VCaP (cell line): ENCODE measurements at regions not wholly inside any gene's neighbourhood (a gene's known extent, or its start where the extent isn't known, plus 50 kb on each side); places are given as distances from the start of the nearest gene placed in this dataset.

Experiments
- H3K27ac ChIP-seq: fragments of 450-650 bp; 2 replicates; pipeline ENCODE4 v1.5.1; 2017
- CTCF ChIP-seq: fragments of 450-650 bp; conservative IDR thresholded peaks from 2 replicates; pipeline ENCODE4 v1.5.1; 2017; ENCODE audit warnings: mild to moderate bottlenecking, moderate library complexity

GRCh38 chr4:120331486-120332370 lies 265.1 kb upstream of the MAD2L1 start:
- H3K27ac ChIP-seq, result no peak overlapping the region
- no peak for TF ChIP-seq CTCF

- no peak overlapping the region for H3K27ac ChIP-seq
- TF ChIP-seq CTCF, result no peak
Observed at GRCh38 chr4:120329386-120329785, 262.7 kb upstream of the MAD2L1 start.

GRCh38 chr4:120327276-120327675 lies 260.6 kb upstream of the MAD2L1 start:
- TF ChIP-seq CTCF, result no peak
- no peak overlapping the region for H3K27ac ChIP-seq

GRCh38 chr4:120319046-120319767 lies 252.6 kb upstream of the MAD2L1 start:
- H3K27ac ChIP-seq, result no peak overlapping the region
- no peak for TF ChIP-seq CTCF

- TF ChIP-seq CTCF, result no peak
- H3K27ac ChIP-seq, result no peak overlapping the region
Observed at GRCh38 chr4:120318196-120318846, 251.7 kb upstream of the MAD2L1 start.

GRCh38 chr4:120317713-120318112 lies 251.1 kb upstream of the MAD2L1 start:
- no peak for TF ChIP-seq CTCF
- H3K27ac ChIP-seq, result no peak overlapping the region

- H3K27ac ChIP-seq, result no peak overlapping the region
- no peak for TF ChIP-seq CTCF
Observed at GRCh38 chr4:120316416-120316815, 249.8 kb upstream of the MAD2L1 start.
